GM19043 (cell line): ENCODE measurements at regions not wholly inside any gene's neighbourhood (a gene's known extent, or its start where the extent isn't known, plus 50 kb on each side); places are given as distances from the start of the nearest gene placed in this dataset.
"Not testable (repeated sequence)": the region's sequence is repeated elsewhere in the genome, so short reads cannot be mapped to it uniquely, and the experiment has no call there.

Experiments
- ATAC-seq: cut with Tn5 transposase; IDR thresholded peaks from one replicate; pipeline ENCODE4 v1.9.1; 2021; ENCODE audit warnings: low read depth; ENCODE audit not compliant: unreplicated experiment

GRCh38 chr1:118578276-118578675, 393.2 kb upstream of the SPAG17 start:
- no peak for ATAC-seq

- no peak for ATAC-seq
Measured at GRCh38 chr1:118575060-118575459, 390.0 kb upstream of the SPAG17 start.

GRCh38 chr1:118564961-118565703, 380.1 kb upstream of the SPAG17 start:
- no peak for ATAC-seq

- ATAC-seq: peak; percentile 78
Measured at GRCh38 chr1:118563981-118564951, 379.2 kb upstream of the SPAG17 start.

- ATAC-seq: no peak
Measured at GRCh38 chr1:118558933-118559332, 373.9 kb upstream of the SPAG17 start.

- ATAC-seq: no peak
Measured at GRCh38 chr1:118556936-118557335, 371.9 kb upstream of the SPAG17 start.

- ATAC-seq: no peak
Measured at GRCh38 chr1:118555638-118556037, 370.6 kb upstream of the SPAG17 start.

GRCh38 chr1:118535901-118536300, 350.9 kb upstream of the SPAG17 start:
- no peak for ATAC-seq

GRCh38 chr1:118511922-118512321, 326.9 kb upstream of the SPAG17 start:
- not testable (repeated sequence) for ATAC-seq

GRCh38 chr1:118504867-118505266, 319.8 kb upstream of the SPAG17 start:
- no peak for ATAC-seq

- ATAC-seq: no peak
Measured at GRCh38 chr1:118504221-118504644, 319.2 kb upstream of the SPAG17 start.

GRCh38 chr1:118503752-118504151, 318.7 kb upstream of the SPAG17 start:
- ATAC-seq: no peak

- no peak for ATAC-seq
Measured at GRCh38 chr1:118494998-118495397, 310.0 kb upstream of the SPAG17 start.

- ATAC-seq: no peak
Measured at GRCh38 chr1:118488787-118489186, 303.8 kb upstream of the SPAG17 start.

- ATAC-seq: no peak
Measured at GRCh38 chr1:118487932-118488331, 302.9 kb upstream of the SPAG17 start.

- no peak for ATAC-seq
Measured at GRCh38 chr1:118487091-118487490, 302.1 kb upstream of the SPAG17 start.

GRCh38 chr1:118486199-118486598, 301.2 kb upstream of the SPAG17 start:
- no peak for ATAC-seq

GRCh38 chr1:118485757-118486156, 300.7 kb upstream of the SPAG17 start:
- ATAC-seq: no peak

- no peak for ATAC-seq
Measured at GRCh38 chr1:118484893-118485292, 299.9 kb upstream of the SPAG17 start.

GRCh38 chr1:118483245-118484006, 298.4 kb upstream of the SPAG17 start:
- ATAC-seq: no peak

GRCh38 chr1:118481126-118481525, 296.1 kb upstream of the SPAG17 start:
- no peak for ATAC-seq
